Neutrophil (primary cell): ENCODE measurements at regions not wholly inside any gene's neighbourhood (a gene's known extent, or its start where the extent isn't known, plus 50 kb on each side); places are given as distances from the start of the nearest gene placed in this dataset.

Experiments used
- H3K27ac ChIP-seq: fragments of 200-600 bp; sonication (generic); 2 replicates; pipeline ENCODE4 v1.5.1; 2016; ENCODE audit warnings: mild to moderate bottlenecking, moderate library complexity
- H3K27me3 ChIP-seq: fragments of 200-600 bp; sonication (generic); 2 replicates; pipeline ENCODE4 v1.6.0; 2016; ENCODE audit warnings: mild to moderate bottlenecking
- H3K36me3 ChIP-seq: fragments of 200-600 bp; sonication (generic); 2 replicates; pipeline ENCODE4 v1.5.1; 2017
- H3K4me1 ChIP-seq, 2 experiments: fragments of 200-600 bp in 1 of 2; sonication (generic) in 1 of 2; 1 replicate in 1 of 2; 2 replicates in 1 of 2; pipeline versions ENCODE4 v1.5.1 to v1.6.1; 2013 to 2016; ENCODE audit warnings: low read depth in 1 of 2, low read length in 1 of 2, mild to moderate bottlenecking in 1 of 2, moderate library complexity in 1 of 2; ENCODE audit not compliant: control insufficient read depth in 1 of 2, insufficient read depth in 1 of 2
- H3K4me3 ChIP-seq, 2 experiments: fragments of 200-600 bp in 1 of 2; sonication (generic) in 1 of 2; 1 replicate in 1 of 2; 2 replicates in 1 of 2; pipeline ENCODE4 v1.5.1; 2013 to 2016; ENCODE audit warnings: low read depth in 1 of 2, low read length in 1 of 2, mild to moderate bottlenecking in 1 of 2, moderate library complexity in 1 of 2
- H3K9me3 ChIP-seq: fragments of 200-600 bp; sonication (generic); 2 replicates; pipeline ENCODE4 v1.5.1; 2016
- CTCF ChIP-seq: fragments of 200-600 bp; sonication (generic); IDR thresholded peaks from 2 replicates; pipeline ENCODE4 v1.5.1; 2016; ENCODE audit warnings: antibody characterized with exemption

- no peaks in the 10 kb centered on the region for H3K36me3 ChIP-seq
- no peak for TF ChIP-seq CTCF
- no peak overlapping the region for H3K27ac ChIP-seq
- no peak overlapping the region for H3K4me3 ChIP-seq
- H3K9me3 ChIP-seq: no peaks in the 10 kb centered on the region
- no peaks in the 10 kb centered on the region for H3K27me3 ChIP-seq
- H3K4me1 ChIP-seq: peaks cover 6 to 7% of the 10 kb centered on the region in 2 experiments
Measured at GRCh38 chr1:96544831-96545221, 176.8 kb upstream of the PTBP2 start.

GRCh38 chr1:96545935-96546656, 175.5 kb upstream of the PTBP2 start:
- Histone ChIP-seq H3K4me1 (peaks cover 6 to 7% of the 10 kb centered on the region in 2 experiments), H3K27me3 (no peaks in the 10 kb centered on the region), H3K9me3 (no peaks in the 10 kb centered on the region), H3K36me3 (no peaks in the 10 kb centered on the region), H3K27ac (no peak overlapping the region), H3K4me3 (no peak overlapping the region)
- TF ChIP-seq CTCF: no peak

- H3K36me3 ChIP-seq: no peaks in the 10 kb centered on the region
- H3K27me3 ChIP-seq: peaks cover 4% of the 10 kb centered on the region
- no peak for TF ChIP-seq CTCF
- H3K27ac ChIP-seq: no peak overlapping the region
- H3K4me3 ChIP-seq: no peak overlapping the region
- H3K9me3 ChIP-seq: no peaks in the 10 kb centered on the region
- H3K4me1 ChIP-seq: no peaks in the 10 kb centered on the region
Measured at GRCh38 chr1:96550061-96550460, 171.5 kb upstream of the PTBP2 start.

GRCh38 chr1:96552451-96552850, 169.1 kb upstream of the PTBP2 start:
- Histone ChIP-seq H3K36me3 (no peaks in the 10 kb centered on the region), H3K4me3 (no peak overlapping the region), H3K9me3 (no peaks in the 10 kb centered on the region), H3K4me1 (no peaks in the 10 kb centered on the region), H3K27me3 (peaks cover 4% of the 10 kb centered on the region), H3K27ac (no peak overlapping the region)
- no peak for TF ChIP-seq CTCF

GRCh38 chr1:96553811-96554210, 167.8 kb upstream of the PTBP2 start:
- H3K27ac ChIP-seq: no peak overlapping the region
- no peak overlapping the region for H3K4me3 ChIP-seq
- H3K36me3 ChIP-seq: no peaks in the 10 kb centered on the region
- TF ChIP-seq CTCF: no peak
- H3K4me1 ChIP-seq: no peaks in the 10 kb centered on the region
- peaks cover 4% of the 10 kb centered on the region for H3K27me3 ChIP-seq
- H3K9me3 ChIP-seq: no peaks in the 10 kb centered on the region
